ENCODE measurements at regions not wholly inside any gene's neighbourhood (a gene's known extent, or its start where the extent isn't known, plus 50 kb on each side); places are given as distances from the start of the nearest gene placed in this dataset.

DNA sequence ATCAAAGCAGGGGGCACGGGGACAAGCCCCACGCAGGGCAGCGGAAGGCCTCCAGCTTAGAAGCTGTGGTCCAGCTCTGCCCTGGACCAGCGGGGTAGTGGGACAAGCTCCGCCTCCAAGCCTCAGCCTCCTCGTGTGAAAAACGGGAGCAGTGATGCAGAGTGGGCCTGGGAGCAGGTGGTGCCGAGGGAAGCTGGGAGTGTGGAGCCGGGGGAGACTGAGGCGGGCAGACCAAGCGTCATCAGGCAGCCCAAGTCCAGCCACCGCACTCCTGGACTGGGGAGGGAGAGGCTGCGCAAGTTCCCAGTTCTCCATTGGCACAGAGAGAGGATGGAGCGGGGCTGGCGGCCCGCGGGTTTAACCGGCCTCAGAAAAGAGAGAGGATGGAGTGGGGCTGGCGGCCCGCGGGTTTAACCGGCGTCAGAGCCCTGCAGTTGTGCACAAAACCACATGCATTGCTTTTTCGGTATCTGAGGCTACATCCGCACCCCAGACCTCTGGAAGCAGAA, 68.1 kb upstream of the PHF21B start:
- TF ChIP-seq, protein P1, sequence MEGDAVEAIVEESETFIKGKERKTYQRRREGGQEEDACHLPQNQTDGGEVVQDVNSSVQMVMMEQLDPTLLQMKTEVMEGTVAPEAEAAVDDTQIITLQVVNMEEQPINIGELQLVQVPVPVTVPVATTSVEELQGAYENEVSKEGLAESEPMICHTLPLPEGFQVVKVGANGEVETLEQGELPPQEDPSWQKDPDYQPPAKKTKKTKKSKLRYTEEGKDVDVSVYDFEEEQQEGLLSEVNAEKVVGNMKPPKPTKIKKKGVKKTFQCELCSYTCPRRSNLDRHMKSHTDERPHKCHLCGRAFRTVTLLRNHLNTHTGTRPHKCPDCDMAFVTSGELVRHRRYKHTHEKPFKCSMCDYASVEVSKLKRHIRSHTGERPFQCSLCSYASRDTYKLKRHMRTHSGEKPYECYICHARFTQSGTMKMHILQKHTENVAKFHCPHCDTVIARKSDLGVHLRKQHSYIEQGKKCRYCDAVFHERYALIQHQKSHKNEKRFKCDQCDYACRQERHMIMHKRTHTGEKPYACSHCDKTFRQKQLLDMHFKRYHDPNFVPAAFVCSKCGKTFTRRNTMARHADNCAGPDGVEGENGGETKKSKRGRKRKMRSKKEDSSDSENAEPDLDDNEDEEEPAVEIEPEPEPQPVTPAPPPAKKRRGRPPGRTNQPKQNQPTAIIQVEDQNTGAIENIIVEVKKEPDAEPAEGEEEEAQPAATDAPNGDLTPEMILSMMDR (IDR thresholded peaks at IDR 0.05): no peak
- no peak for TF ChIP-seq POLR2A (IDR thresholded peaks at IDR 0.05)
